RWPE2 (cell line): ENCODE measurements at regions not wholly inside any gene's neighbourhood (a gene's known extent, or its start where the extent isn't known, plus 50 kb on each side); places are given as distances from the start of the nearest gene placed in this dataset.

Source experiments
- ATAC-seq: fragments of 200-7000 bp; cut with Tn5 transposase; 3 replicates; pipeline ENCODE4 v1.9.1; 2021; ENCODE audit warnings: low read depth
- DNase-seq: peaks from one replicate; pipeline ENCODE4 v3.0.0-alpha.2; 2020; ENCODE audit warnings: low spot score
- H3K27ac ChIP-seq: fragments of 450-650 bp; 2 replicates; pipeline ENCODE4 v1.5.1; 2017; ENCODE audit warnings: mild to moderate bottlenecking; ENCODE audit not compliant: poor library complexity, severe bottlenecking
- H3K27me3 ChIP-seq: fragments of 250-450 bp; sonication (Bioruptor Pico); 2 replicates; pipeline ENCODE4 v1.5.1; 2021; ENCODE audit warnings: mild to moderate bottlenecking, moderate library complexity; ENCODE audit not compliant: insufficient read depth, poor library complexity, severe bottlenecking
- H3K36me3 ChIP-seq: fragments of 250-450 bp; sonication (Bioruptor Pico); 2 replicates; pipeline ENCODE4 v1.5.1; 2020; ENCODE audit warnings: low read depth, mild to moderate bottlenecking, moderate library complexity
- H3K4me1 ChIP-seq: fragments of 250-450 bp; sonication (Bioruptor Pico); 2 replicates; pipeline ENCODE4 v1.5.1; 2021; ENCODE audit warnings: mild to moderate bottlenecking, moderate library complexity; ENCODE audit not compliant: insufficient read depth, poor library complexity, severe bottlenecking
- H3K4me3 ChIP-seq: fragments of 250-450 bp; sonication (Bioruptor Pico); 2 replicates; pipeline ENCODE4 v1.5.1; 2021; ENCODE audit warnings: mild to moderate bottlenecking, moderate library complexity; ENCODE audit not compliant: severe bottlenecking
- H3K9me3 ChIP-seq: fragments of 250-450 bp; sonication (Bioruptor Pico); 2 replicates; pipeline ENCODE4 v1.5.1; 2021; ENCODE audit warnings: mild to moderate bottlenecking, moderate library complexity; ENCODE audit not compliant: severe bottlenecking
- CTCF ChIP-seq: fragments of 450-650 bp; IDR thresholded peaks from one replicate; pipeline ENCODE4 v1.5.1; 2017; ENCODE audit warnings: mild to moderate bottlenecking, moderate library complexity; ENCODE audit not compliant: poor library complexity, severe bottlenecking

GRCh38 chr11:15830741-15831428, 525.5 kb downstream of the SOX6 start:
- TF ChIP-seq CTCF, result no peak

GRCh38 chr11:15835788-15836411, 520.4 kb downstream of the SOX6 start:
- H3K36me3 ChIP-seq, result no peaks in the 10 kb centered on the region
- no peaks in the 10 kb centered on the region for H3K27me3 ChIP-seq
- ATAC-seq (no peak), DNase-seq (no peak)
- H3K9me3 ChIP-seq, result no peaks in the 10 kb centered on the region
- H3K4me1 ChIP-seq, result no peaks in the 10 kb centered on the region
- H3K27ac ChIP-seq, result no peak overlapping the region
- no peak for TF ChIP-seq CTCF
- H3K4me3 ChIP-seq, result no peak overlapping the region

More at GRCh38 chr11:15830741-15831428, 525.5 kb downstream of the SOX6 start:
- Histone ChIP-seq H3K4me3 (no peak overlapping the region), H3K9me3 (no peaks in the 10 kb centered on the region), H3K4me1 (no peaks in the 10 kb centered on the region), H3K27ac (no peak overlapping the region), H3K36me3 (no peaks in the 10 kb centered on the region), H3K27me3 (no peaks in the 10 kb centered on the region)
- ATAC-seq, result no peak
- no peak for DNase-seq

GRCh38 chr11:15836795-15837194, 519.6 kb downstream of the SOX6 start:
- DNase-seq (no peak), ATAC-seq (no peak)
- no peak for TF ChIP-seq CTCF
- Histone ChIP-seq H3K36me3 (no peaks in the 10 kb centered on the region), H3K9me3 (no peaks in the 10 kb centered on the region), H3K27me3 (no peaks in the 10 kb centered on the region), H3K4me1 (no peaks in the 10 kb centered on the region), H3K4me3 (no peak overlapping the region), H3K27ac (no peak overlapping the region)

- no peak for ATAC-seq
- DNase-seq, result no peak
- no peaks in the 10 kb centered on the region for H3K36me3 ChIP-seq
- no peak overlapping the region for H3K4me3 ChIP-seq
- H3K27ac ChIP-seq, result no peak overlapping the region
- no peak for TF ChIP-seq CTCF
- H3K4me1 ChIP-seq, result no peaks in the 10 kb centered on the region
- H3K9me3 ChIP-seq, result no peaks in the 10 kb centered on the region
- no peaks in the 10 kb centered on the region for H3K27me3 ChIP-seq
Observed at GRCh38 chr11:15837901-15838489, 518.4 kb downstream of the SOX6 start.

- no peak for TF ChIP-seq CTCF
Observed at GRCh38 chr11:15839061-15839460, 517.3 kb downstream of the SOX6 start.

More at GRCh38 chr11:15839061-15839460, 517.3 kb downstream of the SOX6 start:
- H3K27me3 ChIP-seq, result no peaks in the 10 kb centered on the region
- no peaks in the 10 kb centered on the region for H3K36me3 ChIP-seq
- H3K9me3 ChIP-seq, result no peaks in the 10 kb centered on the region
- H3K4me3 ChIP-seq, result no peak overlapping the region
- H3K4me1 ChIP-seq, result no peaks in the 10 kb centered on the region
- ATAC-seq (no peak), DNase-seq (no peak)
- no peak overlapping the region for H3K27ac ChIP-seq
